HG02798 (cell line): ENCODE measurements at regions not wholly inside any gene's neighbourhood (a gene's known extent, or its start where the extent isn't known, plus 50 kb on each side); places are given as distances from the start of the nearest gene placed in this dataset.
"Not testable (repeated sequence)": the region's sequence is repeated elsewhere in the genome, so short reads cannot be mapped to it uniquely, and the experiment has no call there.

Experiments
- ATAC-seq: cut with Tn5 transposase; IDR thresholded peaks from one replicate; pipeline ENCODE4 v1.9.1; 2021; ENCODE audit warnings: mild to moderate bottlenecking; ENCODE audit not compliant: unreplicated experiment, poor library complexity

DNA sequence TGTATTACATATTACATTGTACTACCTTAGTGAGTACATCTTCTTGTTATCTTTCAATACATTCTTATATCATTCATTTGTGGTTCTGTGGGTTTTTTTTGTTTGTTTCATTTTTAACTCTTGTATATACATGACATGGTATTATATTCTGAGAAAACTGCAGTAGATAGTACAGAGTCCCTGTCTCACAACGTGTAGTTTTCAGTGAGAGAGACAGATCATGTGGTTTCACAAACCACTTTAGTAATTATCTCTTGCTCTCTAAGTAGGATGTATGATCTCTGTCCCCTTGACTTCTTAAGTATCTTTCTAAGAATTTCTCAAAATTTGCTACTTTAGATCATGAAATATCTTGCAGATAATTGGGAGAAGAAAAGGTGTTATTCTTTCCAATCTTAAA is 745.9 kb upstream of the CDH9 start:
- ATAC-seq, result no peak

DNA sequence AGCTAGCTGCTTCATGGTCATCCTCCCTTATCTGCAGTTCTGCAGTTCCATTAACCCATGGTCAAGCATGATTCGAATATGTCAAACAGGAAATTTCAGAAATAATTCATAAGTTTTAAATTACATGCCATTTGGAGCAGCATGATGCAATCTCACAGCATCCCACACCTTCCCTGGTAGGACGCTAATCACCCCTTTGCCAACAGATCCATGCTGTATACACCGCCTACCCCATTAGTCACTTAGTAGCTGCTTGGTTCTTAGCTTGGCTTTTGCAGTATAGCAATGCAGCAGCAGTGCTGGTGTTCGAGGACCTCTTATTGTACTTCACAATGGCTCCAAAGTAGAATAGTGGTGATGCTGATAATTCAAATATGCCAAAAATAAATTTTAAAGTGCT is 739.7 kb upstream of the CDH9 start:
- ATAC-seq, result no peak

DNA sequence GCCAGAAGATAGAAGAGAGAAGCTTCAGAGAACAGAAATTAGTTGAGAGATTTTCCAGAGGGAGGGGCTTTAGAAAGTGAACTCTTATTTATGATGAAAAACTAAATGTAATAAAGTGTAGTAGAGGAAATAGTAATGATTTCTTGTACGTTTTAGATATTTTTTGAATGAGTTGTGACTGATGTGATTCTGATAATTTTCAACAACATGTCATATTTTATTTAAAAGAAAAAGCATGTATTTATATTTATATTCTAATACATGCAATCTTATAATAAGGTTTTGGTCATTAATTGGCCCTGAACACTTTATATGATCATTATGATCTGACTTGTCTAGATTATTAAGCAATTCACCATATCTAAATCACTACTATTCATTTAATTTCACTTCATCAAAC is 735.2 kb upstream of the CDH9 start:
- no peak for ATAC-seq

DNA sequence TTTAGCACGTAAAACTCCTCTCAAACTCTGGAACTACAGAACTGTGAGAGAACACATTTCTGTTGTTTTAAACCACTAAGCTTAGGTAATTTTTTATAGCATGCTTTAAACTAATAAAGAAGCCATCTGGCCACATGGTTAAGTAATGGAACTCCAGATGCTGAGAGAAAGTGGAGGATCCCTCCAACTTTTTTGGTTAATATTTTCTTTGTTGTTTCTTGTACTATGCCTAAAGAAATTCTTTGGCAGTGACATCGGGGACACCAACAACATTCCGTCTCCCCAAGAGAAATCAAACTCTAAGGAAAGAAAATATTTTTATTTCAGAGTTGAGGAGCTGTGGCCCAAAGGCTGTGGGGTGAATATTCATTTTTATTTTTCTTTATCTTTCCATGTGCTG is 734.8 kb upstream of the CDH9 start:
- ATAC-seq, result no peak

DNA sequence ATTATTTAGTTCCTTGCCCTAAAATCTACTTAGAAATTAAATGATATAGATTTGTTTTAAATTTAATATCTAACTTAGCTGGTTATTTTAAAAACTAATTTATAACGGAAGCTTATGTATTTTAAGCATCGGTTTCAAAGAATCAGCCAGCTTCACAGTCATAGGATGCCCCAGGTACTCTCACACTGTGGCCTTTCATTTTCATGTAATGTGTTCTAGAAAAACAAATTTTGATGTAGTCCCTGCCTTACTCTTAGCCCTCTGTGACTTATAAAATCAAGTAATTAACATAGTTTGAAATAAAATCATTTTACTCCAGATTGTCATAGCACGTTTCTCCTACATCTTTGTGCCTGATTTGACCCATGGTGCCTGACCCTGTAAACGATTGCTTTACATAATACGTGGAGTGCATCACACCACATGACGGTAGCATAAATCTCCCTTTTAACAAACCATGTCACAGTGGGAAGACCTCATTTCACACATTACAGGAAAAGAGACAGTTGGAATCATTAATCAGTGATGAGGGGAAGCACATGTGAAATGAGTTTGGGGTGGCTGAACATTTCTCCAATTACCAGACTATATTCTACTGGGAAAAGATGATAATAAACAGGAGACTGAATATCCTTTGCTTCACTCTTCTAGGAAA is 731.5 kb upstream of the CDH9 start:
- no peak for ATAC-seq

DNA sequence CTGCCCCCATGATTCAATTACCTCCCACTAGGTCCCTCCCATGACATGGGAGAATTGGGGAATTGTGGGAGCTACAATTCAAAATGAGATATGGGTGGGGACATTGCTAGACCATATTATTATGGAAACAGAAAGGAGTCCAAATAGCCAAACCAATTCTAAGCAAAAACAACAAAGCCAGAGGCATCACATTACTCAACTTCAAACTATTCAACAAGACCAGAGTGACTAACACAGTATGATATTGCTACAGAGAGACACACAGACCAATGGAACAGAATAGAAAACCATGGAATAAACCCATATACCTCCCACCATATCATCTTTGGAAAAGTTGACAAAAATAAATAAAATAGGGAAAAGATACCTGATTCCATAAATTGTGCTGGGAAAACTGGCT is 710.5 kb upstream of the CDH9 start:
- ATAC-seq, result no peak

DNA sequence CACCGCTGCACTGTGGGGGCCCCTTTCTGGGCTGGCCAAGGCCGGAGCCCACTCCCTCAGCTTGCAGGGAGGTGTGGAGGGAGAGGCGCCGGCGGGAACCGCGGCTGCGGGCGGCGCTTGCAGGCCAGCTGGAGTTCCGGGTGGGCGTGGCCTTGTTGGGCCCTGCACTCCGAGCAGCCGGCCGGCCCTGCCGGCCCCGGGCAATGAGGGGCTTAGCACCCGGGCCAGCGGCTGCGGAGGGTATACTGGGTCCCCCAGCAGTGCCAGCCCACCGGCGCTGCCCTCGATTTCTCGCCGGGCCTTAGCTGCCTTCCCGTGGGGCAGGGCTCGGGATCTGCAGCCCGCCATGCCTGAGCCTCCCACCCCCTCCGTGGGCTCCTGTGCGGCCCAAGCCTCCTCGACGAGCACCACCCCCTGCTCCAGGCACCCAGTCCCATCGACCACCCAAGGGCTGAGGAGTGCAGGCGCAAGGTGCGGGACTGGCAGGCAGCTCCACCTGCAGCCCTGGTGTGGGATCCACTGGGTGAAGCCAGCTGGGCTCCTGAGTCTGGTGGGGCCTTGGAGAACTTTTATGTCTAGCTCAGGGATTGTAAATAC is 705.1 kb upstream of the CDH9 start:
- not testable (repeated sequence) for ATAC-seq

DNA sequence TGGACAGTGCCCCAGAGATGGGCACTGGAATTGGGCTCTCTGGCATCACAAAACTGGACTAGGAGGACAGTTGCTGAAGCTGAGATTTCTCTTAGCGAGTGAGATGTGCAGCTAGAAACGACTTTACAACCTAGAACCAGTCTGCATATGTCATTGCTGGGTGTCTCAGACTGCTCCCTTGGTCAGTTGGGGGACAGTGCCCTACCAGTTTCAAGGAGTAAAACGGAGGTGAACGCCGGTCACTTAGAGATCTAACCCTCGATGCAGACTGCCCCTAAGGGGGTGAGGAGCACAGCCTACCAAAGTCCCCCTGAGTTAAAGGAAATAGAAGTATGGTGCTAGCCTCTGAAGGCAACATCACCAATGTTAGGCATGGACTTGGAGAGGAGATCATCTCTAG is 704.4 kb upstream of the CDH9 start:
- ATAC-seq, result no peak

DNA sequence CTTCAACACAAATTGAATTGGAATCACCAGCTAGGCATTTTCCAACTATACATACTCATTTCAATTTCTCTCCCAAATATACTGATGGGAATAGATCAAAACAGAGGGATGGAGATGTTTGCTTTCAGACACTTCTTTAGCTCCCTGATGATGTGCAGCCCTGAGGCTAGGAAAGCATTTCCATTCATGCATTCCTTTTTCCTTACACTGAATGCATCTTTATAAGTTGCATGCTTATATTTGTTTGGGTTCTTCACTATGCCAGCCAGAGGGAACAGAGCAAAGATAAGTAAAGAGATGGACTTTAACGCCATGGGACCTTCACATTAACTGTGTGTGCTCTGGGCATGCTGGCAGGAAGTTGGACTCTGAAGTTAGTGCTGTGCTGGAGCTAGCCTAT is 696.5 kb upstream of the CDH9 start:
- ATAC-seq, result no peak

DNA sequence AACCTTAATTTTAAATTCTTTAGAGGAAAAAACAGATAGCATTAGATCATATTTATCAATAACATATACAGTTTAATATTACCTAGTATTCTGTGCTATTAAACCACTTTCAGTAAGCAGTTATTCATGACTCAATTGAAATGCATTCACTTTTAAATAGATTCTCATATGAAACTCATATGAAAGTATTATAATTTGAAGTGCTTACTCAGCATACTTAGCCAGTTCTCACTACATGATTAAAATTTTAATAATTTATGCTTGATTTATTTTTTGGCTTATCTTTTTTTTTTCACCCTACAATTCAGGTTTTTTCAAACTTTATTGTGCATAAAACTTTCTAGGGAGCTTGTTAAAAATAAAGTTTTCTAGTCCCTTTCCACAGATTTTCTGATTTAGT is 694.9 kb upstream of the CDH9 start:
- no peak for ATAC-seq

DNA sequence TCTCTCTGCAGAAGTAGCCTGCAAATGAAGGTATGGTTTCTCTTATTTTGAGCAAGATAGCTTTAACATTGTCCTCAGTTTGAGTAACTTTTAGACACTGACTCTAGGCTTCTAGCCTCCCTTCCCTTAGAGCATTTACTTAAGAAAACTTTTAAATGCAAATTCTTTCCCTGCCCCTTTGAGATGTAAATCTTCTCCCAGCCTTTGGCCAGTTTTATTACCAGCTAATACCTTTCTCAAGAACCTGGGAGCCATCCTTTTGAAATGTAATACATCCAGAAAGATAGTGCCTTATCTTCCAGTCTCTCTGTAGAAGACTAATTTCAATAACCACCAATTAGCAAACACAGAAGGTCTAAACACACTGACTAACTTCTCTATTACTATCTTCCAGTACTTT is 688.9 kb upstream of the CDH9 start:
- no peak for ATAC-seq

DNA sequence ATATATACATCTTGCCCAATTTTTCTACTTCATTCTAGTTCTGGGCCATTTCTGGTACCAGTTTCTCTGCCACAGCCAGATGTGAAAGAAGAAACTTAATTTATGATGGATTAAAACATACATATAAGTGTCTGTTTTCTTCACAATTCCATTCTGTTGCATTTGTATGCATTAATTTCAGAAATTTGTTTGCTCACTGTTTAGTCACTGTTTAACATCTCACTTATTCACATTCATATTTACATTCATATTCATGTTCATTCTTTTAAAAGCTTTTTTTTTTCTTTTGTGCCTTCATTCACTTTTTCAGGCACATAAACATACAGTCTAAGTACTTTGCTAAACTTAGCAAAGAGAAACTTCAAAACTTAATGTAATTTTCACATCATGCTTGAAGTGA is 684.0 kb upstream of the CDH9 start:
- ATAC-seq, result no peak

DNA sequence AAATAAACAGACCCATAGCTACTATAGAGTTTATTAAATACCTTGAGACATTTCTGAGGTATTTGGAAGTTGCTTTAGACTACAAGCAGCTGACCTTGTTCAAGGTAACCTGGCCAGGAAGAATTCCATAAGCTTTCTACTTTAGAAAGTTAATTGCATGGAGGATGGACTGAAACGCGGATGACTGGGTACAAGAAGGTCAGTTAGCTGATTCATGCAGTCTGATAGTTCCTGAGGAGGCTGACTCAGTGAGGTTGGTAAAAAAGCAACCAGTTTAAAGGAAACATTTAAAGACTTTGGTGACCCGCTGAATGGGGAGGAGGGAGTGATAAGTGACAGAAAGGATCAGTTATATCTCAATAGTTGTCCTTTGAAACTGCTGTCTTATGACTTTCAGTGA is 670.1 kb upstream of the CDH9 start:
- no peak for ATAC-seq

DNA sequence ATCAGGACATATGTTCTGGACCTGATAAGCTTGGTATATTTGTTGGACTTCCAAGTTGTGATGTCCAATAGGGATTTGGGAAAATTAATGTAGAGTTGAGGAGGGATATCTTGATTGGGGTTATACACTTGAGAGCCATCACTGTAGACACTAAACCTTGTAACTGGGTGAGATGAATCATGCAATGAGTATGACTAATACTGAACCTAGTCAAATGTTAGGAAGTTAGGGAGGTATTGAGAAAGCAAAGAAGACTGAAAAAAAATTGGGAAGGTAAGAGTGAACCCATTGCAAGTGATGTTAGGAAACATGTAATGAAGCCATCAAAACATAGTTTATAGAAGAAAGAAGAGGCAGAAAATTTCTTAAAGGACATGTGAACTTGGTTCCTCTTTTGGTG is 668.4 kb upstream of the CDH9 start:
- ATAC-seq, result no peak

DNA sequence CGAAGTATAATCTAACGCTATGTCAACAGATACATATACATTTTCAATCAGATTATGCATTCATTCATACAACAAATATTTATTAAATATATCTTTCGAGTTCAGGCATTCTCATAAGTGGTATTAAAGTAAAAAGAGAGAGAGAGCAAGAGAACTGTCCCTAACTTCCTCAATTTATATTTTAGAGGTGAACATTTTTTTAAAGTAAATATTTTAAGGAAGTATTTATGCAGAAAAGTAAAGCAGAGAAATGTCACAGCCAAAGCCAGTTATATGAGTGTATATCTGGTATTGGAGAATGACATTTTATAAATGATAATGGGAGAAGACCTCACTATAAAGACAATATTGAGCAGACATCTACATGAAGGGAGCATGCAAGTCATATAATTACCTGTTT is 667.3 kb upstream of the CDH9 start:
- ATAC-seq, result no peak

DNA sequence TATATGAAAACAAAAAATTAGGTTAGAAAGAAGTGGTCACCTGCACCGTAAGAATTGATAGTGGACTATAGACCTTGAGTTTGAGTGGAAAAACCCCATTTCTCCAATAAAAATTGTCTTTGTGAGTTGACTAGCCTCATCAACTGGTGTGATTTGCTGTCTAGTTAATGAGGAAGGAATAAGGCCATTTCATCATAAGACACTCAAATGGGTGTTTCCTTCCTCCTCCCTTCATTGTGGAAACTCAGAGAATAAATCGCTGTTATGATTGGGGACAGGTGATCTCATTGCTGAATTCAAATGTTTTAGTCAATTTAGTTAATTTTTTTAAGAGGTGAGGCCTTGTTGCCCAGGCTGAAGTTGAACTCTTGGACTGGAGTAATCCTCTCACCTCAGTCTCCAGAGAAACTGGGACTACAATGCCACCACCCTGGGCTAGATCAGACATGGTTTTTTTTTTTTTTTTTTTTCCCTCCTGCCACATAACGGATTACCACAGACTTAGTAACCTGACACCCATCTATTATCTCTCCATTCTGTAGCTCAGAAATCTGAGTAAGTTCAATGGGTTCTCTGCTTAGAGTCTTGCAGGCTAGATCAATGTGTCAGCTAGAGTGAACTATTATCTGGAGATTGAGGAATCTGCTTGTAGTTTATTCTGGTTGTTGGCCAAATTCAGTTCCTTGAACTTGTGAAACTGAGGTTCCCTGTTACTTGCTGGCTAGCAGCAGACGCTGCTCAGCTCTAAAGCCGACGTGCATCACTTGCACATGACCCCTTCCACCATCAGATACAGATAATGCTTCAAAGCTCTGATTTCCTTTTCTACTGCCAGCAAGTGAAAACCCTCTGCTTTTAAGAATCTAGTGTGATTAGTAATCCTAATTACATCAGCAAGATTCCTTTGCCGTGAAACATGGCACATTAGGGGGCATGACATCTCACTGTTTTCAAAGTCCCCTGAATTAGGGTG is 663.8 kb upstream of the CDH9 start:
- ATAC-seq, result no peak

DNA sequence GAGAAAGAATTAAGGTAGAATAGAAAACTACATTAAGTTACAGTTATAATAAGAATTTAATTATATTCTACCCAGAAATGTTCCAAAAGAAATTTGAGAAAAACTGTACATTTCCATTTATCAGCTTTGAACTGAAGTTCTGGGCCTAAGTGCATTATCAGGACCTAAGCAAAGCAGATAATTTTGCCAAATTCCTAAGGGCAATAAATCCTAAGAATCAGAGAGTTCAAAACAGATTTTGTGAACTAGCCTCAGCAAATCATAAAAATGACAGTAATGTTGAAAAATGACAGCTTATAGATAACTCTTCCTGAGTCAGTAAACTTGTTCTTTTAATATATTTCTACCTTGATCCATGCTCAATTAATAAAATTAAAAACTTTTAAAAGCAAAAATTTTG is 662.1 kb upstream of the CDH9 start:
- no peak for ATAC-seq

DNA sequence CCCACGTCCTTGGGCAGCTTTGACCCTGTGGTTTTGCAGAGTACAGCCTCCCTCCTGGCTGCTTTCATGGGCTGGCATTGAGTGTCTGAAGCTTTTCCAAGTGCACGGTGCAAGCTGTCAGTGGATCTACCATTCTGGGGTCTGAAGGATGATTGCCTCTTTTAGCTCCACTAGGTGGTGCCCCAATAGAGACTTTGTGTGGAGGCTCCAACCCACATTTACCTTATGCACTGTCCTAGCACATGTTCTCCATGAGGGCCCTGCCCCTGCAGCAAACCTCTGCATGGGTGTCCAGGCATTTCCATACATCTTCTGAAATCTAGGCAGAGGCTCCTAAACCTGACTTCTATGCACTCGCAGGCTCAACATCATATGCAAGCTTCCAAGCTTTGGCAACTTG is 644.2 kb upstream of the CDH9 start:
- no peak for ATAC-seq

DNA sequence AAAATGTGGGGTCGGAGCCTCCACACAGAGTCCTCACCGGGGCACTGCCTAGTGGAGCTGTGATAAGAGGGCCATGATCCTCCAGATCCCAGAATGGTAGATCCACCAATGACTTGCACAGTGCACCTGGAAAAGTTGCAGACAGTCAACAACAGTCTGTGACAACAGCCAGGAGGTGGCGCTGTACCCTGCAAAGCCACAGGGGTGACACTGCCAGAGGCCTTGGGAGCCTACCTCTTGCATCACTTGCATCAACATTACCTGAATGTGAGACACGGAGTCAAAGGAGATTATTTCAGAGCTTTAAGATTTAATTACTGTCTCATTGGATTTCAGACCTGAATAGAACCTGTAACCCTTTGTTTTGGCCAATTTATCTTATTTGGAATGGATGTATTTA is 614.1 kb upstream of the CDH9 start:
- no peak for ATAC-seq

DNA sequence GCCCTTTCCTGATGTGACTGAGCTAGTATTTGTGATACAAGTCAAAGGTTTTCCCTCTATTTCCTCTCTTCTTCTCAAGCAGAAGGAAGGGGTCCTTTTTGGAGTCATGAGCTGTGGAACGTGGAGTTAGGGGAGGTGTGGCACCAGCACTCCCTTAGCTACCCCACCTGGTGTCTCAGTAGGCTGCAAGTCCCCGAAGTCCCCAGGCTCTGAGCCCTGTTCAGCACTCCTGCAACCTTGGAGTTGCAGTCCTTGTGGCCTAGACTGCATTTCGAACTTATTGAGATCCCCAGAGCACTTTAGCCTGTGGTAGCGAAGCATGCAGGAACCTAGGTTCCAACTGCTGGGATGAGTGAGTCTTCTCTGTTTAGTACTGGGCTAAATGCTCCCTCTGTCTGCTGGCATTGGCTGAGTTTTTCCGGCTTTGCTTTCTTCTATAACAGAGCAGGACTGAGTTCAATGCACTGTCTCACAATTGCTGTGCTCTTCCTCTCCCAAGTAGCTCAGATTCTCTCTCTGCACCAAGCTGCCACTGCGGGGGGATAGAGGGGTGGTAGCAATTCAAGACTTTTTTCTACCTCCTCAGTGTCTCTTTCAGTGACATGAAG is 600.7 kb upstream of the CDH9 start:
- ATAC-seq, result no peak

DNA sequence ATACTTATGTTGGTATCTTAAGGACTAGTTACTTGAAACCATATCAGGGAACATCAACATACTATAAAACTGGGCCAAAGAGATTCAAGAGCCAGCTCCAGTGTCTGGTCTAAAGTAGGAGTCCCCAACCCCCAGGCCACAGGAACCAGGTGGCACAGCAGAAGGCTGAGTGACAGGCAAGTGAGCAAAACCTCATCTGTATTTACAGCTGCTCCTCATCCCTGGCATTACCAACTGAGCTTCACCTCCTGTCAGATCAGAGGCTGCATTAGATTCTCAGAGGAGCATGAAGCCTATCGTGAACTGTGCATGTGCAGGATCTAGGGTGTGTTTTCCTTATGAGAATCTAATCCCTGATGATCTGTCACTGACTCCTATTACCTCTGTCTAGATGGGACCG is 581.6 kb upstream of the CDH9 start:
- no peak for ATAC-seq
